ENCODE measurements at regions not wholly inside any gene's neighbourhood (a gene's known extent, or its start where the extent isn't known, plus 50 kb on each side); places are given as distances from the start of the nearest gene placed in this dataset.
A peak's percentile ranks its signal among the peaks of the same experiment; 100 is the strongest.

- Histone ChIP-seq H3K27me3 (ENCODE audit: control insufficient read depth, insufficient read depth, low read length) (no peaks in the 10 kb centered on the region), H3K36me3 (ENCODE audit: control insufficient read depth, insufficient read depth, low read length) (no peaks in the 10 kb centered on the region), H3K4me3 (ENCODE audit: low read depth, low read length) (no peak overlapping the region)
- TF ChIP-seq CTCF (IDR thresholded peaks at IDR 0.05; ENCODE audit: insufficient read depth, low read length, severe bottlenecking): no peak
- DNase-seq (ENCODE audit: low read depth) (peak; percentile 13), FAIRE-seq (no peak)
Observed at GRCh38 chr7:113804475-113805095, 114.2 kb downstream of the PPP1R3A start.

GRCh38 chr7:113801751-113802150 lies 117.1 kb downstream of the PPP1R3A start:
- Histone ChIP-seq H3K27me3 (ENCODE audit: control insufficient read depth, insufficient read depth, low read length) (no peaks in the 10 kb centered on the region), H3K4me3 (ENCODE audit: low read depth, low read length) (no peak overlapping the region), H3K36me3 (ENCODE audit: control insufficient read depth, insufficient read depth, low read length) (no peaks in the 10 kb centered on the region)
- TF ChIP-seq CTCF (IDR thresholded peaks at IDR 0.05; ENCODE audit: insufficient read depth, low read length, severe bottlenecking): no peak
- DNase-seq (ENCODE audit: low read depth): peak; percentile 7
- no peak for FAIRE-seq

- DNase-seq (ENCODE audit: low read depth) (no peak), FAIRE-seq (no peak)
- no peak for TF ChIP-seq CTCF (IDR thresholded peaks at IDR 0.05; ENCODE audit: insufficient read depth, low read length, severe bottlenecking)
- no peaks in the 10 kb centered on the region for H3K27me3 ChIP-seq (ENCODE audit: control insufficient read depth, insufficient read depth, low read length)
- no peak overlapping the region for H3K4me3 ChIP-seq (ENCODE audit: low read depth, low read length)
- no peaks in the 10 kb centered on the region for H3K36me3 ChIP-seq (ENCODE audit: control insufficient read depth, insufficient read depth, low read length)
Observed at GRCh38 chr7:113800826-113801225, 118.0 kb downstream of the PPP1R3A start.

- Histone ChIP-seq H3K36me3 (ENCODE audit: control insufficient read depth, insufficient read depth, low read length) (no peaks in the 10 kb centered on the region), H3K27me3 (ENCODE audit: control insufficient read depth, insufficient read depth, low read length) (no peaks in the 10 kb centered on the region), H3K4me3 (ENCODE audit: low read depth, low read length) (no peak overlapping the region)
- DNase-seq (ENCODE audit: low read depth) (no peak), FAIRE-seq (no peak)
- no peak for TF ChIP-seq CTCF (IDR thresholded peaks at IDR 0.05; ENCODE audit: insufficient read depth, low read length, severe bottlenecking)
Observed at GRCh38 chr7:113799896-113800295, 118.9 kb downstream of the PPP1R3A start.

GRCh38 chr7:113797420-113798010 lies 121.3 kb downstream of the PPP1R3A start:
- TF ChIP-seq CTCF (IDR thresholded peaks at IDR 0.05; ENCODE audit: insufficient read depth, low read length, severe bottlenecking): no peak
- no peaks in the 10 kb centered on the region for H3K36me3 ChIP-seq (ENCODE audit: control insufficient read depth, insufficient read depth, low read length)
- H3K27me3 ChIP-seq (ENCODE audit: control insufficient read depth, insufficient read depth, low read length): no peaks in the 10 kb centered on the region
- no peak for FAIRE-seq
- no peak overlapping the region for H3K4me3 ChIP-seq (ENCODE audit: low read depth, low read length)
- no peak for DNase-seq (ENCODE audit: low read depth)

- DNase-seq (ENCODE audit: low read depth) (peak; percentile 91), FAIRE-seq (peak; percentile 52)
- no peaks in the 10 kb centered on the region for H3K36me3 ChIP-seq (ENCODE audit: control insufficient read depth, insufficient read depth, low read length)
Observed at GRCh38 chr7:113796557-113796956, 122.3 kb downstream of the PPP1R3A start.

More at GRCh38 chr7:113796557-113796956, 122.3 kb downstream of the PPP1R3A start:
- Histone ChIP-seq H3K27me3 (ENCODE audit: control insufficient read depth, insufficient read depth, low read length) (no peaks in the 10 kb centered on the region), H3K4me3 (ENCODE audit: low read depth, low read length) (no peak overlapping the region)
- no peak for TF ChIP-seq CTCF (IDR thresholded peaks at IDR 0.05; ENCODE audit: insufficient read depth, low read length, severe bottlenecking)
